ENCODE measurements at regions not wholly inside any gene's neighbourhood (a gene's known extent, or its start where the extent isn't known, plus 50 kb on each side); places are given as distances from the start of the nearest gene placed in this dataset.

DNA sequence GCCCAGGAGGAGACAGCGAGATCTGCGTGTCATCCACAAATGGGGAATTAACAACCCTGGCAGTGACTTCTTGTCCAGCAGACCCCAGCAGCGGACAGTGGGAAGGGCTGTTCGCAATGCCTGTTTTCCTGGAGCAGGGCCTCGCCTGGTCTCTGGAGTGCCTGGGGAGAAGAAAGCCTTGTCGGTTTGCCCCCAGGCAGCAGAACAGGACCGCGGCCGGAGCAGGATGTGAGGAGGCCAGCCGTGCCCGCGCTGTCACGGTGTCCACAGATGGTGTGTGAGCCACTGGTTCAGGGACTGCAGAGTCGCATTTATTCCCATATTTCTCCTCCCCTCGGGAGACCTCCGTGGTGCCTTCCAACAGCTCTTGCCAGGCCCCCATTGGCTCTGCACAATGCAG is 68.5 kb upstream of the GSE1 start:
- TF ChIP-seq, protein P1, sequence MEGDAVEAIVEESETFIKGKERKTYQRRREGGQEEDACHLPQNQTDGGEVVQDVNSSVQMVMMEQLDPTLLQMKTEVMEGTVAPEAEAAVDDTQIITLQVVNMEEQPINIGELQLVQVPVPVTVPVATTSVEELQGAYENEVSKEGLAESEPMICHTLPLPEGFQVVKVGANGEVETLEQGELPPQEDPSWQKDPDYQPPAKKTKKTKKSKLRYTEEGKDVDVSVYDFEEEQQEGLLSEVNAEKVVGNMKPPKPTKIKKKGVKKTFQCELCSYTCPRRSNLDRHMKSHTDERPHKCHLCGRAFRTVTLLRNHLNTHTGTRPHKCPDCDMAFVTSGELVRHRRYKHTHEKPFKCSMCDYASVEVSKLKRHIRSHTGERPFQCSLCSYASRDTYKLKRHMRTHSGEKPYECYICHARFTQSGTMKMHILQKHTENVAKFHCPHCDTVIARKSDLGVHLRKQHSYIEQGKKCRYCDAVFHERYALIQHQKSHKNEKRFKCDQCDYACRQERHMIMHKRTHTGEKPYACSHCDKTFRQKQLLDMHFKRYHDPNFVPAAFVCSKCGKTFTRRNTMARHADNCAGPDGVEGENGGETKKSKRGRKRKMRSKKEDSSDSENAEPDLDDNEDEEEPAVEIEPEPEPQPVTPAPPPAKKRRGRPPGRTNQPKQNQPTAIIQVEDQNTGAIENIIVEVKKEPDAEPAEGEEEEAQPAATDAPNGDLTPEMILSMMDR (conservative IDR thresholded peaks at IDR 0.05): no peak
- no peak for TF ChIP-seq ZFX (IDR thresholded peaks at IDR 0.05)

All from C4-2B (cell line).